ENCODE measurements at regions not wholly inside any gene's neighbourhood (a gene's known extent, or its start where the extent isn't known, plus 50 kb on each side); places are given as distances from the start of the nearest gene placed in this dataset.

DNA sequence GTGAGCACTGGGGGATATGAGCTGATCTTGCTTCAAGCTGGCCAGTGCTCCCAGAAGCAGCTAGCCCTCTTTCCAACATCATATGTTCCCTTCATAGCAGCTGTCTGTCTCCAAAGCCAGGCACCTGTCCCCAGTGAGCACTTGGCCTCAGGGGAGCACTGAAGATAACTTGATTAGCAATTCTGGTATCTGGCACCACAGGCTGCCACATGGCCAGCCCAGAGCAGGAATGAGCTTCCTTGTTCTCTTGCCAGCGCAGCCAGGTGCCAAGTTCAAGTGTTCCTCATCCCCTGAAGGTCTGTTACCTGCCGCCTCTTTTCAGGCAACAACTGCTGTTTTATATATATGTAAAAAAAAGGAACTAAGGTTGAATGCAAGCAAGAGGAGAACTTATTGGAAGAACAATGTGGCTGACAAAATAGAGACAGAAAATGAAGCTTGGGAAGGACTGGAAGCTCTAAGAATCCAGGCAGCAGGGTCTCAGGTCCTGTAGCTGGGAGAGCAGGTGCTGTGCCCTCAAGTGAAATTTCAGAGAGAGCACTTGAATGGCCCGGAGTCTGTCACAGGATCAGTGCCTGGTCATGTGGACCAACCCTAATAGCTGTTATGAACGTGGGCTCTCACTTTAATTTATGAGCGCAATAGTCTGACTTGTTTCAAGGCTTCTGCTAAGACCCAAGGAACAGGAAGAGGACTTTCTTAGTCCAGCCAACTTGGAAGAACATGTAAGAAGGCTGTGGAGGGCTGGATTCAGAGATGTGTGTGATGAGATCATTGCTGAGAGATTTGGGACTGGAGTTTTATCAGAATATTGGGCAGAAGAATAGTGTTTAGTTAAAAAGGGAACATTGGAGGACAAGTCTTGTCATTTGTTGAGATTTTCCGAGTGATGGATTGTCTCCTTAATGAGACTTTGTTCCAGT, 267.2 kb downstream of the GLRX3 start:
- Histone ChIP-seq H3K36me3 (replicated peaks; ENCODE audit: low read depth, low read length) (no peaks in the 10 kb centered on the region), H3K9ac (ENCODE audit: low read length) (no peak overlapping the region), H3K4me1 (ENCODE audit: low read length) (no peaks in the 10 kb centered on the region), H3K4me3 (ENCODE audit: low read length) (no peak overlapping the region), H3K9me3 (ENCODE audit: insufficient read depth, low read length) (no peaks in the 10 kb centered on the region), H3K27ac (ENCODE audit: low read length) (no peak overlapping the region), H3K27me3 (ENCODE audit: low read depth, low read length) (no peaks in the 10 kb centered on the region), H3K4me2 (ENCODE audit: low read length) (no peak overlapping the region), H4K20me1 (ENCODE audit: insufficient read depth, low read length) (no peaks in the 10 kb centered on the region), H2AFZ (ENCODE audit: low read depth, low read length) (no peak overlapping the region), H3K79me2 (ENCODE audit: low read length) (no peaks in the 10 kb centered on the region)
- TF ChIP-seq, protein P1, sequence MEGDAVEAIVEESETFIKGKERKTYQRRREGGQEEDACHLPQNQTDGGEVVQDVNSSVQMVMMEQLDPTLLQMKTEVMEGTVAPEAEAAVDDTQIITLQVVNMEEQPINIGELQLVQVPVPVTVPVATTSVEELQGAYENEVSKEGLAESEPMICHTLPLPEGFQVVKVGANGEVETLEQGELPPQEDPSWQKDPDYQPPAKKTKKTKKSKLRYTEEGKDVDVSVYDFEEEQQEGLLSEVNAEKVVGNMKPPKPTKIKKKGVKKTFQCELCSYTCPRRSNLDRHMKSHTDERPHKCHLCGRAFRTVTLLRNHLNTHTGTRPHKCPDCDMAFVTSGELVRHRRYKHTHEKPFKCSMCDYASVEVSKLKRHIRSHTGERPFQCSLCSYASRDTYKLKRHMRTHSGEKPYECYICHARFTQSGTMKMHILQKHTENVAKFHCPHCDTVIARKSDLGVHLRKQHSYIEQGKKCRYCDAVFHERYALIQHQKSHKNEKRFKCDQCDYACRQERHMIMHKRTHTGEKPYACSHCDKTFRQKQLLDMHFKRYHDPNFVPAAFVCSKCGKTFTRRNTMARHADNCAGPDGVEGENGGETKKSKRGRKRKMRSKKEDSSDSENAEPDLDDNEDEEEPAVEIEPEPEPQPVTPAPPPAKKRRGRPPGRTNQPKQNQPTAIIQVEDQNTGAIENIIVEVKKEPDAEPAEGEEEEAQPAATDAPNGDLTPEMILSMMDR (IDR thresholded peaks at IDR 0.05; ENCODE audit: low read depth, low read length), result no peak
- no peak for TF ChIP-seq EZH2phosphoT487 (IDR thresholded peaks at IDR 0.05; ENCODE audit: low read depth)

DNA sequence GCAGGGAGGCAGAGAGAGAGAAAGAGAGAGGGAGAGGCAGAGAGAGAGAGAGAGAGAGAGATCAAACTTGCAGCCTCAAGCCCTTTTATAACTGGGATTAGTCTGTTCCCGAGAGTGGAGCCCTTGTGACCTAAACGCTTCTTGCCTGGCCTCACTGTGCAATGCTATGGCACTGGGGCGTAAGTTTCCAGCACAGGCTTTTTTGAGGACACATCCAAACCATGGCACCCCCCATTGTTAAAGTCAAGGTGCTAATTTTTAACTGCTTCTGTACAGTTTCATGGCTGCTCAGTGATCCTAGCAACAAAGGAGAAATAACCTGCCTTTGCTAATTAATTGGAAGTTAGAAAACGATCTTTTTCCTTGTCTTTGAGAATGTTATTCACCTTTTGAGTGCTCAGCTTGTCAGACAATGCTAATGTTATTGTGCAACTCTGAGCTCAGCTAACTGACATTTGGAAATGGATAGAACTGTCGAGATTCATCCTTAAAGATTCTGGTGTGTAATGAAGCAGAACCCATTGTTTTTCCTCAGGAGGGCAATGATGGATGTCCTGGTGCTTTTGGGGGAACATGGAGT, 268.4 kb downstream of the GLRX3 start:
- H2AFZ ChIP-seq (ENCODE audit: low read depth, low read length), result no peak overlapping the region
- H3K27ac ChIP-seq (ENCODE audit: low read length), result no peak overlapping the region
- no peaks in the 10 kb centered on the region for H3K9me3 ChIP-seq (ENCODE audit: insufficient read depth, low read length)
- no peaks in the 10 kb centered on the region for H4K20me1 ChIP-seq (ENCODE audit: insufficient read depth, low read length)
- no peaks in the 10 kb centered on the region for H3K79me2 ChIP-seq (ENCODE audit: low read length)
- H3K4me1 ChIP-seq (ENCODE audit: low read length), result no peaks in the 10 kb centered on the region
- H3K27me3 ChIP-seq (ENCODE audit: low read depth, low read length), result no peaks in the 10 kb centered on the region
- no peak overlapping the region for H3K9ac ChIP-seq (ENCODE audit: low read length)
- H3K36me3 ChIP-seq (replicated peaks; ENCODE audit: low read depth, low read length), result no peaks in the 10 kb centered on the region
- no peak overlapping the region for H3K4me2 ChIP-seq (ENCODE audit: low read length)
- TF ChIP-seq, protein P1 (IDR thresholded peaks at IDR 0.05; ENCODE audit: low read depth, low read length), result no peak
- TF ChIP-seq EZH2phosphoT487 (IDR thresholded peaks at IDR 0.05; ENCODE audit: low read depth), result no peak
- no peak overlapping the region for H3K4me3 ChIP-seq (ENCODE audit: low read length)

DNA sequence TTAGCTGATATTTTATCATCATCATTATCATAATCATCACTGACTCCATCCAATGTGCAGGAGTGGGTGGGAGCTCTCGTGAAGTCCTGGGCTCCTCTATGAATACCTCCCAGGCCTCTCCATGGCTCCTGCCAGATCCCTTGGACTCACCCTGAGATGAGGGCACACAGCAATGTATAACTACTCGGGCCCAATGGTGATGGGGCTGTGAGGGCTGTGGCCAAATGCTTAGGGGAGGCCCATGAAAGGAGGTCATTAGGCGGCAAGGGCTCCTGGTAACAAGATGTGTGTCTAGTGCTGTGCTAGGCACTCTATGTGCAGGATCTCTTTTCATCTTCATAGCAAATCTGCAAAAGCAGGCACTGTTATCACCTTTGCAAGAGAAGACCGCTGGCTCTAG, 270.9 kb downstream of the GLRX3 start:
- no peaks in the 10 kb centered on the region for H3K79me2 ChIP-seq (ENCODE audit: low read length)
- no peak overlapping the region for H3K27ac ChIP-seq (ENCODE audit: low read length)
- H2AFZ ChIP-seq (ENCODE audit: low read depth, low read length), result no peak overlapping the region
- H3K9me3 ChIP-seq (ENCODE audit: insufficient read depth, low read length), result no peaks in the 10 kb centered on the region
- H3K27me3 ChIP-seq (ENCODE audit: low read depth, low read length), result no peaks in the 10 kb centered on the region
- no peak for TF ChIP-seq EZH2phosphoT487 (IDR thresholded peaks at IDR 0.05; ENCODE audit: low read depth)
- TF ChIP-seq, protein P1 (IDR thresholded peaks at IDR 0.05; ENCODE audit: low read depth, low read length), result no peak
- H3K4me1 ChIP-seq (ENCODE audit: low read length), result no peaks in the 10 kb centered on the region
- no peak overlapping the region for H3K4me2 ChIP-seq (ENCODE audit: low read length)
- H3K4me3 ChIP-seq (ENCODE audit: low read length), result no peak overlapping the region
- H3K36me3 ChIP-seq (replicated peaks; ENCODE audit: low read depth, low read length), result no peaks in the 10 kb centered on the region
- H3K9ac ChIP-seq (ENCODE audit: low read length), result no peak overlapping the region
- no peaks in the 10 kb centered on the region for H4K20me1 ChIP-seq (ENCODE audit: insufficient read depth, low read length)

DNA sequence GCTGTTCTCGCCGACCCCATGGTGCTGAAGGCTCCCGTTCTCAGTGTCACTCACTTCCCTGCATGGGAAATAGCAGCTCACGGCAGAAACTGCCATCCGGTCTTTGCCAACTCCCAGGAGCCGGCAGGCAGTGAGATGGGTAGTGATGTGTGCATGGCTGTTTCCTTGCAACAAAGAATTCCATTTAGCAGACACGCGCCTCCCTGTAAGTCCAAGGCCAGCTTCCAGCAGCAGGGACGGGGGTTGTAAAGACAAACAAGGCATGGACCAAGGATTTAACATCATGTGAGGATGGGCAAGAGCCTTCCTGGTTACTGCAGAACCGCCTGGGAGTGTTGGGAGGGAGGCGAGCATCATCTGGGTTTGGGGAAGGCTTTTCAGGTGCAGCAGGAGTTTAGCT, 273.1 kb downstream of the GLRX3 start:
- Histone ChIP-seq H3K4me3 (ENCODE audit: low read length) (no peak overlapping the region), H3K9me3 (ENCODE audit: insufficient read depth, low read length) (no peaks in the 10 kb centered on the region)
- TF ChIP-seq, protein P1 (IDR thresholded peaks at IDR 0.05; ENCODE audit: low read depth, low read length), result no peak
- TF ChIP-seq EZH2phosphoT487 (IDR thresholded peaks at IDR 0.05; ENCODE audit: low read depth), result no peak

More for the DNA sequence above, 273.1 kb downstream of the GLRX3 start:
- Histone ChIP-seq H3K27me3 (ENCODE audit: low read depth, low read length) (no peaks in the 10 kb centered on the region), H3K27ac (ENCODE audit: low read length) (no peak overlapping the region), H2AFZ (ENCODE audit: low read depth, low read length) (no peak overlapping the region), H3K4me1 (ENCODE audit: low read length) (no peaks in the 10 kb centered on the region), H3K79me2 (ENCODE audit: low read length) (no peaks in the 10 kb centered on the region), H3K4me2 (ENCODE audit: low read length) (no peak overlapping the region), H4K20me1 (ENCODE audit: insufficient read depth, low read length) (no peaks in the 10 kb centered on the region), H3K36me3 (replicated peaks; ENCODE audit: low read depth, low read length) (no peaks in the 10 kb centered on the region), H3K9ac (ENCODE audit: low read length) (no peak overlapping the region)

Measured in OCI-LY3 (cell line).